ENCODE measurements at regions not wholly inside any gene's neighbourhood (a gene's known extent, or its start where the extent isn't known, plus 50 kb on each side); places are given as distances from the start of the nearest gene placed in this dataset.

- Histone ChIP-seq H3K4me3 (ENCODE audit: low read depth in 1 of 2, low read length in 2 of 2) (no peak overlapping the region), H3K27ac (ENCODE audit: low read depth in 2 of 2, low read length in 1 of 2) (no peak overlapping the region), H3K27me3 (ENCODE audit: control insufficient read depth in 1 of 2, insufficient read depth in 2 of 2, low read length in 2 of 2) (no peaks in the 10 kb centered on the region), H3K9me3 (ENCODE audit: control insufficient read depth in 2 of 2, insufficient read depth in 1 of 2, low read depth in 1 of 2, low read length in 1 of 2) (no peaks in the 10 kb centered on the region), H3K36me3 (ENCODE audit: control insufficient read depth in 2 of 2, insufficient read depth in 2 of 2, low read length in 1 of 2) (no peaks in the 10 kb centered on the region), H3K4me1 (ENCODE audit: control insufficient read depth in 2 of 2, insufficient read depth in 2 of 2, low read length in 1 of 2) (no peaks in the 10 kb centered on the region)
- 36 to 65% methylated on average over 2 of the region's 2 CpGs for WGBS, 2 donors
Observed at GRCh38 chr10:78729800-78730199, 339.0 kb upstream of the ZMIZ1 start.

GRCh38 chr10:78730754-78731153, 338.0 kb upstream of the ZMIZ1 start:
- no peaks in the 10 kb centered on the region for H3K4me1 ChIP-seq (ENCODE audit: control insufficient read depth in 2 of 2, insufficient read depth in 2 of 2, low read length in 1 of 2)
- no peaks in the 10 kb centered on the region for H3K27me3 ChIP-seq (ENCODE audit: control insufficient read depth in 1 of 2, insufficient read depth in 2 of 2, low read length in 2 of 2)
- H3K9me3 ChIP-seq (ENCODE audit: control insufficient read depth in 2 of 2, insufficient read depth in 1 of 2, low read depth in 1 of 2, low read length in 1 of 2) = no peaks in the 10 kb centered on the region
- no peaks in the 10 kb centered on the region for H3K36me3 ChIP-seq (ENCODE audit: control insufficient read depth in 2 of 2, insufficient read depth in 2 of 2, low read length in 1 of 2)
- WGBS, 2 donors = 91 to 93% methylated on average over 8 of the region's 8 CpGs
- H3K4me3 ChIP-seq (ENCODE audit: low read depth in 1 of 2, low read length in 2 of 2) = no peak overlapping the region
- H3K27ac ChIP-seq (ENCODE audit: low read depth in 2 of 2, low read length in 1 of 2) = no peak overlapping the region

- 89 to 95% methylated on average over 3 of the region's 3 CpGs for WGBS, 2 donors
- Histone ChIP-seq H3K27ac (ENCODE audit: low read depth in 2 of 2, low read length in 1 of 2) (no peak overlapping the region), H3K36me3 (ENCODE audit: control insufficient read depth in 2 of 2, insufficient read depth in 2 of 2, low read length in 1 of 2) (no peaks in the 10 kb centered on the region), H3K4me1 (ENCODE audit: control insufficient read depth in 2 of 2, insufficient read depth in 2 of 2, low read length in 1 of 2) (no peaks in the 10 kb centered on the region), H3K9me3 (ENCODE audit: control insufficient read depth in 2 of 2, insufficient read depth in 1 of 2, low read depth in 1 of 2, low read length in 1 of 2) (no peaks in the 10 kb centered on the region), H3K27me3 (ENCODE audit: control insufficient read depth in 1 of 2, insufficient read depth in 2 of 2, low read length in 2 of 2) (no peaks in the 10 kb centered on the region), H3K4me3 (ENCODE audit: low read depth in 1 of 2, low read length in 2 of 2) (no peak overlapping the region)
Observed at GRCh38 chr10:78731675-78732074, 337.1 kb upstream of the ZMIZ1 start.

- H3K27me3 ChIP-seq (ENCODE audit: control insufficient read depth in 1 of 2, insufficient read depth in 2 of 2, low read length in 2 of 2) = no peaks in the 10 kb centered on the region
- no peaks in the 10 kb centered on the region for H3K4me1 ChIP-seq (ENCODE audit: control insufficient read depth in 2 of 2, insufficient read depth in 2 of 2, low read length in 1 of 2)
- H3K4me3 ChIP-seq (ENCODE audit: low read depth in 1 of 2, low read length in 2 of 2) = no peak overlapping the region
- no peak overlapping the region for H3K27ac ChIP-seq (ENCODE audit: low read depth in 2 of 2, low read length in 1 of 2)
- no peaks in the 10 kb centered on the region for H3K36me3 ChIP-seq (ENCODE audit: control insufficient read depth in 2 of 2, insufficient read depth in 2 of 2, low read length in 1 of 2)
- peaks cover 0 to under 1% of the 10 kb centered on the region in 2 donors for H3K9me3 ChIP-seq (ENCODE audit: control insufficient read depth in 2 of 2, insufficient read depth in 1 of 2, low read depth in 1 of 2, low read length in 1 of 2)
- 90 to 92% methylated on average over 8 of the region's 8 CpGs for WGBS, 2 donors
Observed at GRCh38 chr10:78732381-78732780, 336.4 kb upstream of the ZMIZ1 start.

GRCh38 chr10:78736926-78737630, 331.7 kb upstream of the ZMIZ1 start:
- Histone ChIP-seq H3K27me3 (ENCODE audit: control insufficient read depth in 1 of 2, insufficient read depth in 2 of 2, low read length in 2 of 2) (no peaks in the 10 kb centered on the region), H3K36me3 (ENCODE audit: control insufficient read depth in 2 of 2, insufficient read depth in 2 of 2, low read length in 1 of 2) (no peaks in the 10 kb centered on the region), H3K9me3 (ENCODE audit: control insufficient read depth in 2 of 2, insufficient read depth in 1 of 2, low read depth in 1 of 2, low read length in 1 of 2) (peaks cover 0 to 3% of the 10 kb centered on the region in 2 donors), H3K27ac (ENCODE audit: low read depth in 2 of 2, low read length in 1 of 2) (no peak overlapping the region), H3K4me3 (ENCODE audit: low read depth in 1 of 2, low read length in 2 of 2) (no peak overlapping the region), H3K4me1 (ENCODE audit: control insufficient read depth in 2 of 2, insufficient read depth in 2 of 2, low read length in 1 of 2) (no peaks in the 10 kb centered on the region)
- 84 to 87% methylated on average over 4 of the region's 4 CpGs for WGBS, 2 donors

- H3K4me1 ChIP-seq (ENCODE audit: control insufficient read depth in 2 of 2, insufficient read depth in 2 of 2, low read length in 1 of 2) = no peaks in the 10 kb centered on the region
- no peak overlapping the region for H3K4me3 ChIP-seq (ENCODE audit: low read depth in 1 of 2, low read length in 2 of 2)
- H3K9me3 ChIP-seq (ENCODE audit: control insufficient read depth in 2 of 2, insufficient read depth in 1 of 2, low read depth in 1 of 2, low read length in 1 of 2) = peaks cover 0 to 3% of the 10 kb centered on the region in 2 donors
- H3K36me3 ChIP-seq (ENCODE audit: control insufficient read depth in 2 of 2, insufficient read depth in 2 of 2, low read length in 1 of 2) = no peaks in the 10 kb centered on the region
- WGBS, 2 donors = 79 to 86% methylated on average over 7 of the region's 7 CpGs
- H3K27ac ChIP-seq (ENCODE audit: low read depth in 2 of 2, low read length in 1 of 2) = no peak overlapping the region
- no peaks in the 10 kb centered on the region for H3K27me3 ChIP-seq (ENCODE audit: control insufficient read depth in 1 of 2, insufficient read depth in 2 of 2, low read length in 2 of 2)
Observed at GRCh38 chr10:78737883-78738856, 330.6 kb upstream of the ZMIZ1 start.

GRCh38 chr10:78738861-78739260, 329.9 kb upstream of the ZMIZ1 start:
- H3K36me3 ChIP-seq (ENCODE audit: control insufficient read depth in 2 of 2, insufficient read depth in 2 of 2, low read length in 1 of 2) = no peaks in the 10 kb centered on the region
- no peaks in the 10 kb centered on the region for H3K4me1 ChIP-seq (ENCODE audit: control insufficient read depth in 2 of 2, insufficient read depth in 2 of 2, low read length in 1 of 2)
- H3K4me3 ChIP-seq (ENCODE audit: low read depth in 1 of 2, low read length in 2 of 2) = no peak overlapping the region
- H3K9me3 ChIP-seq (ENCODE audit: control insufficient read depth in 2 of 2, insufficient read depth in 1 of 2, low read depth in 1 of 2, low read length in 1 of 2) = peaks cover 0 to 3% of the 10 kb centered on the region in 2 donors
- no peak overlapping the region for H3K27ac ChIP-seq (ENCODE audit: low read depth in 2 of 2, low read length in 1 of 2)
- 86 to 89% methylated on average over 5 of the region's 5 CpGs for WGBS, 2 donors
- H3K27me3 ChIP-seq (ENCODE audit: control insufficient read depth in 1 of 2, insufficient read depth in 2 of 2, low read length in 2 of 2) = no peaks in the 10 kb centered on the region

GRCh38 chr10:78739444-78740053, 329.2 kb upstream of the ZMIZ1 start:
- Histone ChIP-seq H3K9me3 (ENCODE audit: control insufficient read depth in 2 of 2, insufficient read depth in 1 of 2, low read depth in 1 of 2, low read length in 1 of 2) (peaks cover 0 to 3% of the 10 kb centered on the region in 2 donors), H3K4me3 (ENCODE audit: low read depth in 1 of 2, low read length in 2 of 2) (no peak overlapping the region), H3K27ac (ENCODE audit: low read depth in 2 of 2, low read length in 1 of 2) (no peak overlapping the region), H3K27me3 (ENCODE audit: control insufficient read depth in 1 of 2, insufficient read depth in 2 of 2, low read length in 2 of 2) (no peaks in the 10 kb centered on the region), H3K36me3 (ENCODE audit: control insufficient read depth in 2 of 2, insufficient read depth in 2 of 2, low read length in 1 of 2) (no peaks in the 10 kb centered on the region), H3K4me1 (ENCODE audit: control insufficient read depth in 2 of 2, insufficient read depth in 2 of 2, low read length in 1 of 2) (no peaks in the 10 kb centered on the region)
- 91 to 92% methylated on average over 4 of the region's 4 CpGs for WGBS, 2 donors

GRCh38 chr10:78740976-78741915, 327.5 kb upstream of the ZMIZ1 start:
- no peaks in the 10 kb centered on the region for H3K4me1 ChIP-seq (ENCODE audit: control insufficient read depth in 2 of 2, insufficient read depth in 2 of 2, low read length in 1 of 2)
- no peaks in the 10 kb centered on the region for H3K36me3 ChIP-seq (ENCODE audit: control insufficient read depth in 2 of 2, insufficient read depth in 2 of 2, low read length in 1 of 2)
- H3K9me3 ChIP-seq (ENCODE audit: control insufficient read depth in 2 of 2, insufficient read depth in 1 of 2, low read depth in 1 of 2, low read length in 1 of 2) = peaks cover 0 to 3% of the 10 kb centered on the region in 2 donors
- no peak overlapping the region for H3K4me3 ChIP-seq (ENCODE audit: low read depth in 1 of 2, low read length in 2 of 2)
- 32 to 33% methylated on average over 5 of the region's 5 CpGs for WGBS, 2 donors
- H3K27me3 ChIP-seq (ENCODE audit: control insufficient read depth in 1 of 2, insufficient read depth in 2 of 2, low read length in 2 of 2) = no peaks in the 10 kb centered on the region
- H3K27ac ChIP-seq (ENCODE audit: low read depth in 2 of 2, low read length in 1 of 2) = no peak overlapping the region

All from esophagus (tissue), 2 donors.